Uterus (tissue), 3 donors: ENCODE measurements at regions not wholly inside any gene's neighbourhood (a gene's known extent, or its start where the extent isn't known, plus 50 kb on each side); places are given as distances from the start of the nearest gene placed in this dataset.

Experiments
- DNase-seq, 2 donors: peaks; one replicate each; pipeline ENCODE4 v3.0.0-alpha.2; 2019 to 2020
- H3K27ac ChIP-seq, 2 donors: fragments of 200-600 bp; sonication (generic); 1 replicate in 1 of 2; 2 replicates in 1 of 2; pipeline ENCODE4 v1.5.1; 2016 to 2018
- H3K27me3 ChIP-seq, 2 donors: fragments of 200-600 bp; sonication (generic); one replicate each; pipeline ENCODE4 v1.5.1; 2018 to 2019; ENCODE audit warnings: control low read depth in 1 of 2
- H3K36me3 ChIP-seq, 2 donors: fragments of 200-600 bp; sonication (generic); one replicate each; pipeline ENCODE4 v1.5.1; 2019; ENCODE audit warnings: control low read depth in 1 of 2
- H3K4me1 ChIP-seq, 2 donors: fragments of 200-600 bp; sonication (generic); one replicate each; pipeline ENCODE4 v1.5.1; 2018 to 2019; ENCODE audit warnings: control low read depth in 1 of 2
- H3K4me3 ChIP-seq, 2 donors: fragments of 200-600 bp; sonication (generic); 1 replicate in 1 of 2; 2 replicates in 1 of 2; pipeline ENCODE4 v1.5.1; 2018 to 2019; ENCODE audit warnings: mild to moderate bottlenecking in 1 of 2
- H3K9me3 ChIP-seq, 2 donors: fragments of 200-600 bp; sonication (generic); one replicate each; pipeline ENCODE4 v1.5.1; 2019; ENCODE audit warnings: control low read depth in 1 of 2
- POLR2A ChIP-seq, 2 donors: fragments of 450-650 bp; IDR thresholded peaks; one replicate each; pipeline ENCODE4 v1.6.1; 2016; ENCODE audit warnings: antibody characterized with exemption in 2 of 2, mild to moderate bottlenecking in 1 of 2, moderate library complexity in 1 of 2
- intact Hi-C: fragments of 100-400 bp; cut with DNase I; formaldehyde crosslinking; loops from one replicate; pipeline ENCODE4 v1.15.1; 2023; ENCODE audit warnings: low total_unique reads
- TF ChIP-seq, protein P1 (sequence below), 4 experiments: fragments of 200-600 bp in 2 of 4; fragments of 450-650 bp in 2 of 4; sonication (generic) in 2 of 4; IDR thresholded peaks; one replicate each; pipeline ENCODE4 v1.5.1; 2016 to 2019; ENCODE audit warnings: antibody characterized with exemption in 4 of 4, mild to moderate bottlenecking in 2 of 4, moderate library complexity in 1 of 4
- donor health status: DM: yes; HTN: yes; CAD: no.

DNA sequence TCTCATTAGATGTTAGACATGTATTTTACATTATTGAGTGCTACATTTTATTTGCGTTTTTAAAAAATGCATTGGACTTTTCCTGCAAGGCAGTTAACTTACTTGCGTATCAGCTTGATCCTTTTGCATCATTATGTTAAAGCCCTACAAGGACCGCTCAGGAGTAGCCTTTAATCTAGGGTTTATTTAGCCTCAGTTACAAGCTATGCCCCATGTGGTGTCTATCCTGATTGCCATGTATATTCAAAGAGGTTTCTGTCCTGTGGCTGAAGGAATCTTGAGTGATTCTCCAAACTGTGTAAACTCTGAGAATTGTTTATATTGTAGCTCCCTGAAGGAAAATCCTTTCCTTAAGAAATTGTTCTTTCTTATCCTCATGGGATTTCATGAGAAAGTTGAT, 821.8 kb upstream of the AGA start:
- TF ChIP-seq, protein P1, sequence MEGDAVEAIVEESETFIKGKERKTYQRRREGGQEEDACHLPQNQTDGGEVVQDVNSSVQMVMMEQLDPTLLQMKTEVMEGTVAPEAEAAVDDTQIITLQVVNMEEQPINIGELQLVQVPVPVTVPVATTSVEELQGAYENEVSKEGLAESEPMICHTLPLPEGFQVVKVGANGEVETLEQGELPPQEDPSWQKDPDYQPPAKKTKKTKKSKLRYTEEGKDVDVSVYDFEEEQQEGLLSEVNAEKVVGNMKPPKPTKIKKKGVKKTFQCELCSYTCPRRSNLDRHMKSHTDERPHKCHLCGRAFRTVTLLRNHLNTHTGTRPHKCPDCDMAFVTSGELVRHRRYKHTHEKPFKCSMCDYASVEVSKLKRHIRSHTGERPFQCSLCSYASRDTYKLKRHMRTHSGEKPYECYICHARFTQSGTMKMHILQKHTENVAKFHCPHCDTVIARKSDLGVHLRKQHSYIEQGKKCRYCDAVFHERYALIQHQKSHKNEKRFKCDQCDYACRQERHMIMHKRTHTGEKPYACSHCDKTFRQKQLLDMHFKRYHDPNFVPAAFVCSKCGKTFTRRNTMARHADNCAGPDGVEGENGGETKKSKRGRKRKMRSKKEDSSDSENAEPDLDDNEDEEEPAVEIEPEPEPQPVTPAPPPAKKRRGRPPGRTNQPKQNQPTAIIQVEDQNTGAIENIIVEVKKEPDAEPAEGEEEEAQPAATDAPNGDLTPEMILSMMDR (IDR thresholded peaks at IDR 0.05) = no peak
- no peak for TF ChIP-seq POLR2A (IDR thresholded peaks at IDR 0.05)
- DNase-seq = no peak
- no peaks in the 10 kb centered on the region for H3K9me3 ChIP-seq
- H3K4me1 ChIP-seq = no peaks in the 10 kb centered on the region
- H3K27me3 ChIP-seq = no peaks in the 10 kb centered on the region
- H3K36me3 ChIP-seq = no peaks in the 10 kb centered on the region
- H3K4me3 ChIP-seq = no peak overlapping the region
- intact Hi-C loops = no loop called here
- no peak overlapping the region for H3K27ac ChIP-seq

DNA sequence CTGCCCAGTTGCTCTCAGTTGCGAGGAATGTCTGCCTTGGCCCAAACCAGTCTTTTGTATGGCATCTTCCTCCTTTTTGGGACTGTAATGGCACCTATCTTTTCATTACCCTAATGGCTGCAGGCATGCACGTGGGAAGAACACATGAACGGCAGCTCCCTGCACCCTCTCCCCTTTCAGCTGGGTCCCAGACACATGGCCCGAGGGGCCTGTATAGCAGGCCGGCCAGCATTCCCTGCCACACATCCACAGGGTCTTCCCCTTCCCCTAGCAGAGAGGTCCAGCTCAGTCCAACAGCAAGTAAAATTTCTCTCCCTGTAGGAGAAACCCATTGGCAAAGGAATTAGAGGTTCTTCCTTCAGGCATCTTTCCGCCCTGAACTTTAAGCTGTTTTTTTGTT, 829.1 kb upstream of the AGA start:
- Histone ChIP-seq H3K4me1 (no peaks in the 10 kb centered on the region), H3K36me3 (no peaks in the 10 kb centered on the region), H3K4me3 (no peak overlapping the region), H3K27ac (no peak overlapping the region), H3K9me3 (no peaks in the 10 kb centered on the region), H3K27me3 (no peaks in the 10 kb centered on the region)
- TF ChIP-seq, protein P1 (IDR thresholded peaks at IDR 0.05) = no peak
- no peak for TF ChIP-seq POLR2A (IDR thresholded peaks at IDR 0.05)
- no peak for DNase-seq
- intact Hi-C loops = no loop called here

DNA sequence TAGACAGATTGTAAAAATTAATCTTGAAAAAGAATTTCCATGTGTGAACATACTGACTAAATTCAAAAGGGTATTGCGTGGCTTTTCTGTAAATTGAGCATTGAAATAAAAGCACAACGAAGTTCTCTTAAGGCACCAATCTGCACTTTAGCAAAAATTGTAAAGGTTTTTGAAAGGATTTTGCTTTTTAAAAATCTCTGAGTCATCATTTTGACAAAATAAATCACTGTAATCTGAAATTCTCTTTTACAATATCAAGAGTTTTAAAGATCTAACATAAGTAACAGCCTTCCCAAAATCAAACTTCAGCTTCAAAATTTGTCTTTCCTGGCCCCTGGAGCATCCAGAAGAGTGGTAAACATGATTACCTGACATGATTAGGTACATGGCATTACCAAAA, 830.9 kb upstream of the AGA start:
- Histone ChIP-seq H3K27me3 (no peaks in the 10 kb centered on the region), H3K27ac (no peak overlapping the region), H3K4me3 (no peak overlapping the region), H3K36me3 (no peaks in the 10 kb centered on the region), H3K9me3 (no peaks in the 10 kb centered on the region), H3K4me1 (no peaks in the 10 kb centered on the region)
- TF ChIP-seq POLR2A (IDR thresholded peaks at IDR 0.05) = no peak
- TF ChIP-seq, protein P1 (IDR thresholded peaks at IDR 0.05) = no peak
- DNase-seq = no peak
- intact Hi-C loops = no loop called here

DNA sequence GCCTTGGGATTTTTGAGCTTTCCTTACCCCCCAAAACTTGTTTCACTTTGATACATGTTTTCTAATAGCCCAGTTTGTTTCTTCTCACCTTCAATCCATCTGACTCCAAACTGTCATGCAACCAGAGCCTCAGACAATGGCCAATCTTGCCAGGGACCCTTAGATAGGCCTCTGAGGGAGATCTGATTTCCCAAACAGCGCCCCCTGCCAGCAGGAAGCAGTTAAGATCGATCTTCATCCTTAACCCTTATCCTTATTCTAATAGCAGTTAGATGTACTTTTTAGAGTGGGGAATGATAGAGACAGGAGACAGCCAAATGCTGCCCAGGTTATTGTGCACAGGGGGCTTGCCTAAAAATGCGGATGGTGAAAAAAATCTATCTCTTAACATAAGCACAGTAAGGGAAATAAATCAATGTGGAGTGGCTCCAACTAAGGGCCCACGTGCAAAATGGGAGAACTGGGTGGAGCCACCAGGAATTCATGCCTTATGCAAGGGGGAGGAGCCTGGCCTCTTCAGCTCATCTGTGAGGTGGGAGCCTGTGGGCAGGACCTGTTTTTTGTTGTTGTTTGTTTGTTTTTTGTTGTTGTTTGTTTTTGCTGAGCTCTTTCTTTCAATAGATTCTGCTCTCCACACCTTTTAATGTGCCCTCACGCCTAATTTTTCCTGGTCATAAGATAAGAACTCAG, 833.6 kb upstream of the AGA start:
- Histone ChIP-seq H3K36me3 (no peaks in the 10 kb centered on the region), H3K27me3 (no peaks in the 10 kb centered on the region), H3K4me3 (no peak overlapping the region), H3K4me1 (no peaks in the 10 kb centered on the region), H3K9me3 (no peaks in the 10 kb centered on the region), H3K27ac (no peak overlapping the region)
- no peak for DNase-seq
- intact Hi-C loops = no loop called here
- no peak for TF ChIP-seq POLR2A (IDR thresholded peaks at IDR 0.05)
- TF ChIP-seq, protein P1 (IDR thresholded peaks at IDR 0.05) = no peak

DNA sequence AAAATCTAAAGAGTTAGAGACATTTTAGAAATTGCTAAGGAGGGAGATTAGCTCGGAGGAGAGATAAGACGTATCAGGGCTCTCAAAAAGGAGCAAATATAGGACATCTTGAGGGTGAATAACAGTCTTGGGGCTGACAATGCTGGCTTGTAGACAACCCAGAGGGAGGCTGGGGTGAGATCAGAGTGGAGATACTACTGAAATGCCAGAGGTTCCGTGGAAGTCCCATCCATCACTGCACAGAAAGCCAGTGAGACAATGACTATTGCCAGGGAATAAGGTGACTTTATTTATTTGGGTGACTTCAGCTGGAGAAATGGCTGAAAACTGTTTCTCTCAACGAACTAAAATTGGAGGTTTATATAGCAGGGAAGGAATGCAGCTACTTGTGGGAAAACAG, 838.1 kb upstream of the AGA start:
- no peak for TF ChIP-seq POLR2A (IDR thresholded peaks at IDR 0.05)
- TF ChIP-seq, protein P1 (IDR thresholded peaks at IDR 0.05) = no peak
- intact Hi-C loops = no loop called here
- Histone ChIP-seq H3K27me3 (no peaks in the 10 kb centered on the region), H3K4me3 (no peak overlapping the region), H3K9me3 (no peaks in the 10 kb centered on the region), H3K27ac (no peak overlapping the region), H3K36me3 (no peaks in the 10 kb centered on the region), H3K4me1 (no peaks in the 10 kb centered on the region)
- no peak for DNase-seq
